K562 (cell line): ENCODE measurements at regions not wholly inside any gene's neighbourhood (a gene's known extent, or its start where the extent isn't known, plus 50 kb on each side); places are given as distances from the start of the nearest gene placed in this dataset.

Experiments
- ATAC-seq: fragments of 200-7000 bp; cut with Tn5 transposase; 3 replicates; pipeline ENCODE4 v1.9.1; 2020; ENCODE audit warnings: moderate library complexity
- BruUV-seq: library from RNA; stranded (reverse); fragments of 400-500 nt; replicated peaks from 2 replicates; lab custom pipeline; 2021; lab: Mats Ljungman, UMichigan
- CTCF ChIA-PET: fragments of 300-600 bp; formaldehyde crosslinking; extraction: SDS; loops from one replicate; lab custom pipeline; 2021; ENCODE audit warnings: low intra/inter-chr PET ratio; lab: Yijun Ruan, JAX
- POLR2A ChIA-PET: fragments of 300-600, 350-650 bp; sonication (Branson Sonifier 250); formaldehyde crosslinking; extraction: SDS; loops from one replicate; lab custom pipeline; 2021; ENCODE audit warnings: antibody characterized with exemption, inconsistent platforms; lab: Yijun Ruan, JAX
- DNase-seq, 4 experiments: peaks; one replicate each; pipeline versions ENCODE4 v3.0.0 to v3.0.0-alpha.2; 2011 to 2018; ENCODE audit warnings: low spot score in 3 of 4, mixed read lengths in 3 of 4; ENCODE audit errors: extremely low read depth in 1 of 4
- FAIRE-seq: peaks from 2 replicates; lab custom pipeline; 2011; peaks lifted over from hg19 to GRCh38; lab: Jason Lieb, UNC
- H2AFZ ChIP-seq: 2 replicates; pipeline ENCODE4 v1.6.0; 2011; ENCODE audit warnings: low read depth, low read length, control low read depth, inconsistent platforms
- H3K27ac ChIP-seq: fragments of 200-600 bp; 3 replicates; pipeline ENCODE4 v1.8.0; 2011; ENCODE audit warnings: low read depth, mild to moderate bottlenecking, control low read depth, inconsistent platforms, low read length, moderate library complexity, mixed read lengths; ENCODE audit errors: extremely low read depth
- H3K27me3 ChIP-seq, 2 experiments: fragments of 300-600 bp in 1 of 2; 2 replicates in 1 of 2; 3 replicates in 1 of 2; pipeline versions ENCODE4 v1.6.0 to v1.8.0; 2011; ENCODE audit warnings: inconsistent platforms in 2 of 2, low read length in 2 of 2, mild to moderate bottlenecking in 1 of 2, mixed read lengths in 1 of 2, moderate library complexity in 1 of 2; ENCODE audit not compliant: control insufficient read depth in 2 of 2, insufficient read depth in 2 of 2
- H3K36me3 ChIP-seq: fragments of 300-600 bp; 3 replicates; pipeline ENCODE4 v1.8.0; 2011; ENCODE audit warnings: mild to moderate bottlenecking, low read length, inconsistent platforms; ENCODE audit not compliant: control insufficient read depth, insufficient read depth
- H3K4me1 ChIP-seq, 2 experiments: fragments of 200-600 bp in 1 of 2; replicated peaks in 1 of 2; 2 replicates in 1 of 2; 3 replicates in 1 of 2; pipeline versions ENCODE4 v1.5.1 to v1.8.0; 2011; ENCODE audit warnings: inconsistent platforms in 2 of 2, low read length in 2 of 2, mild to moderate bottlenecking in 1 of 2, mixed read lengths in 1 of 2, moderate library complexity in 1 of 2; ENCODE audit not compliant: control insufficient read depth in 2 of 2, insufficient read depth in 2 of 2
- H3K4me2 ChIP-seq: 2 replicates; pipeline ENCODE4 v1.6.1; 2011; ENCODE audit warnings: low read length, control low read depth, inconsistent platforms, mixed read lengths; ENCODE audit not compliant: insufficient read depth
- H3K4me3 ChIP-seq: fragments of 200-600 bp; sonication (generic), shearing (Covaris generic); 2 replicates; pipeline ENCODE4 v1.5.1; 2016; ENCODE audit warnings: control low read depth, inconsistent platforms
- H3K79me2 ChIP-seq: fragments of 200-600 bp; 3 replicates; pipeline ENCODE4 v1.8.0; 2011; ENCODE audit warnings: low read length, inconsistent platforms; ENCODE audit not compliant: control insufficient read depth, insufficient read depth
- H3K9ac ChIP-seq, 2 experiments: 2 replicates each; pipeline versions ENCODE4 v1.6.0 to v1.6.1; 2011; ENCODE audit warnings: low read depth in 2 of 2, low read length in 2 of 2, control low read depth in 1 of 2, inconsistent platforms in 1 of 2, mild to moderate bottlenecking in 1 of 2, mixed read lengths in 1 of 2; ENCODE audit not compliant: insufficient read depth in 1 of 2
- H3K9me1 ChIP-seq: one replicate; pipeline ENCODE4 v1.6.0; 2011; ENCODE audit warnings: inconsistent platforms, mild to moderate bottlenecking, low read length, moderate library complexity; ENCODE audit not compliant: control insufficient read depth, insufficient read depth
- H3K9me3 ChIP-seq: replicated peaks from 2 replicates; pipeline ENCODE4 v1.5.1; 2011; ENCODE audit warnings: low read depth, low read length, inconsistent platforms; ENCODE audit not compliant: control insufficient read depth, insufficient read depth
- H4K20me1 ChIP-seq: replicated peaks from 2 replicates; pipeline ENCODE4 v1.6.1; 2011; ENCODE audit warnings: low read length, inconsistent platforms, mixed read lengths; ENCODE audit not compliant: control insufficient read depth, insufficient read depth
- ARID1B ChIP-seq: fragments of 450-650 bp; IDR thresholded peaks from 2 replicates; pipeline ENCODE4 v1.6.1; 2016; ENCODE audit warnings: antibody characterized with exemption, mild to moderate bottlenecking, inconsistent platforms
- CCAR2 ChIP-seq: fragments of 200-400 bp; formaldehyde crosslinking; IDR thresholded peaks from 2 replicates; pipeline ENCODE4 v1.6.1; 2017; ENCODE audit warnings: mild to moderate bottlenecking, low read depth, low read length
- CREBBP ChIP-seq: IDR thresholded peaks from one replicate; pipeline ENCODE4 v1.6.1; 2012; ENCODE audit warnings: low read depth, mild to moderate bottlenecking, control low read depth, inconsistent platforms, low read length
- HDGF ChIP-seq: fragments of 450-650 bp; IDR thresholded peaks from 2 replicates; pipeline ENCODE4 v1.6.1; 2016
- JUN ChIP-seq, 2 experiments: sonication (generic) in 1 of 2; formaldehyde crosslinking in 1 of 2; IDR thresholded peaks; 2 replicates each; pipeline versions ENCODE4 v1.6.1 to v1.8.0; 2012 to 2022; ENCODE audit warnings: borderline replicate concordance in 2 of 2, mild to moderate bottlenecking in 2 of 2, improper control_type of control experiment in 1 of 2, low read depth in 1 of 2, low read length in 1 of 2, missing genetic modification reagents in 1 of 2
- KHSRP ChIP-seq: fragments of 450-650 bp; IDR thresholded peaks from 2 replicates; pipeline ENCODE4 v1.6.1; 2017
- NCOA1 ChIP-seq: fragments of 450-650 bp; IDR thresholded peaks from 2 replicates; pipeline ENCODE4 v1.6.1; 2016; ENCODE audit warnings: low read depth
- NONO ChIP-seq, 2 experiments: fragments of 200-400 bp in 1 of 2; fragments of 450-650 bp in 1 of 2; formaldehyde crosslinking in 1 of 2; IDR thresholded peaks; 2 replicates each; pipeline ENCODE4 v1.6.1; 2017; ENCODE audit warnings: low read depth in 2 of 2, mild to moderate bottlenecking in 2 of 2, moderate library complexity in 2 of 2, low read length in 1 of 2
- PCBP1 ChIP-seq: fragments of 200-400 bp; formaldehyde crosslinking; IDR thresholded peaks from 2 replicates; pipeline ENCODE4 v1.6.1; 2018; ENCODE audit warnings: mild to moderate bottlenecking, low read depth, low read length; ENCODE audit not compliant: poor library complexity, severe bottlenecking
- RBM17 ChIP-seq: fragments of 200-400 bp; formaldehyde crosslinking; IDR thresholded peaks from 2 replicates; pipeline ENCODE4 v1.6.1; 2017; ENCODE audit warnings: low read depth, mild to moderate bottlenecking, low read length, borderline replicate concordance
- U2AF1 ChIP-seq: fragments of 200-400 bp; formaldehyde crosslinking; optimal IDR thresholded peaks from 2 replicates; pipeline ENCODE3; 2017; ENCODE audit warnings: mild to moderate bottlenecking, low read depth, low read length, moderate library complexity
- ZNF717 ChIP-seq: fragments of 250-450 bp; sonication (Bioruptor Pico); IDR thresholded peaks from 2 replicates; pipeline ENCODE4 v1.5.0; 2021
- WGBS: fragments of 100-300 bp; shearing (Covaris generic); methylation state at CpG from one replicate; pipeline ENCODE4 v1.1.6; 2016; ENCODE audit warnings: low coverage, mixed read lengths; ENCODE audit not compliant: insufficient coverage; ENCODE audit errors: missing lambda C conversion rate; 5-methylcytosine and 5-hydroxymethylcytosine counted together
- in situ Hi-C: fragments of 300-500 bp; cut with MboI; formaldehyde crosslinking; loops from 4 replicates; pipeline ENCODE4 v1.15.0; 2018; ENCODE audit warnings: inconsistent platforms, mixed read lengths
- intact Hi-C: fragments of 100-400 bp; cut with micrococcal nuclease; formaldehyde crosslinking; loops from 2 replicates; pipeline ENCODE4 v1.14.2; 2022
- TF ChIP-seq, protein P1 (sequence below): fragments of 450-650 bp; IDR thresholded peaks from 2 replicates; pipeline ENCODE4 v1.6.1; 2017; ENCODE audit warnings: mild to moderate bottlenecking, moderate library complexity
- TF ChIP-seq, protein P2 (sequence below): sonication (generic); formaldehyde crosslinking; IDR thresholded peaks from 2 replicates; pipeline ENCODE4 v1.8.0; 2022; ENCODE audit warnings: mild to moderate bottlenecking, low read depth, missing genetic modification reagents
- TF ChIP-seq, protein P3 (sequence below): sonication (generic); formaldehyde crosslinking; IDR thresholded peaks from 2 replicates; pipeline ENCODE4 v1.5.0; 2020; ENCODE audit warnings: missing genetic modification reagents

DNA sequence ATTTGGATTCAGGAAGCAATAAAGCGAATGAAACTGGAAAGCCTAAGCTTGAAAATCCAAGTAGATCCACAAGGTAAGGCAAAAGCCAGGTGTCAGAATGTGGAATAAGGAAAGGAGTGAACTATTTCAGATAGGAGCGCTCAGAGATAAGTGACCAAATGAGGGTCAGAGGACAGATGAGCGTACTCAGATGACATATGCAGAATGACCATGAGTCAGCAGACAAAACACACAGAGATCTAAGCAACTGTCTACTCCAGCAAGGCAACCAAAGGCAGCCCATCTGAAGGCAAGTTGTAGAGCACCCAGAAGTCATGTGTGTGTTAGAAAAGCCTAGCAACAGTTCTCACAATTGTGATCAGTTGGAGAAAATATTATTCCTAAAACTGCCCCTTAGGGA is 548.4 kb upstream of the FSHR start:
- CTCF ChIA-PET = no interaction called here
- intact Hi-C loops (no loop called here), in situ Hi-C loops (no loop called here)
- POLR2A ChIA-PET = no interaction called here
- H3K4me1 ChIP-seq = no peaks in the 10 kb centered on the region
- H3K9me3 ChIP-seq = no peaks in the 10 kb centered on the region; the same call in 1 of the 2 replicates
- H4K20me1 ChIP-seq = no peaks in the 10 kb centered on the region
- no peaks in the 10 kb centered on the region for H3K79me2 ChIP-seq
- WGBS = 6% methylated on average over 3 of the region's 3 CpGs
- no peak overlapping the region for H3K9ac ChIP-seq
- no peak overlapping the region for H2AFZ ChIP-seq
- ATAC-seq (no peak), DNase-seq (no peak), FAIRE-seq (no peak)
- H3K27me3 ChIP-seq = no peaks in the 10 kb centered on the region
- H3K4me3 ChIP-seq = no peak overlapping the region
- no peaks in the 10 kb centered on the region for H3K9me1 ChIP-seq
- no peak overlapping the region for H3K27ac ChIP-seq
- no peak for TF ChIP-seq CCAR2
- no peak for TF ChIP-seq ZNF717 (CRISPR knock-in tag)
- H3K36me3 ChIP-seq = no peaks in the 10 kb centered on the region
- no peak overlapping the region for H3K4me2 ChIP-seq
- BruUV-seq = no TSS peak

DNA sequence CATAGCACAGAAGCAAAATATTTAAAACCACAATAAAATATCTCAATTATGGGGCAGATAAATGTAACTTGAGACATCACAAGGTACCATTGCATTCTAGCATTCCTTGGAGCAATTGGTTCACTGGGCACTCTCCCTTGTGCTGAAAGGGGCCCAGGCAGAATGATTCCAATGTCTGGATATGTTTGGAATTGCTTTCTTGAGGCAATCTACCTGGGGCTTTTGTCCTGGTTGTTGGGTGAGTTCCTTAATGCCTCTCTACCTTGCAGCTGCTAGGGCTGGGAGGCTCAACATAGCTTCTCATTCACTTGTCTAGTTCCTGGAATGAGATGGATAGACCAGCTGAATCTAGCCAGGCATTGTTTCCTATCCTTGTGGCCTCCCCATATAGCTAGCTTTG is 539.6 kb upstream of the FSHR start:
- H3K4me3 ChIP-seq = no peak overlapping the region
- intact Hi-C loops (no loop called here), in situ Hi-C loops (no loop called here)
- H3K9me1 ChIP-seq = no peaks in the 10 kb centered on the region
- H3K27ac ChIP-seq = no peak overlapping the region
- H2AFZ ChIP-seq = no peak overlapping the region
- no peaks in the 10 kb centered on the region for H3K27me3 ChIP-seq
- ATAC-seq = no peak
- no TSS peak for BruUV-seq
- H4K20me1 ChIP-seq = no peaks in the 10 kb centered on the region
- no peak overlapping the region for H3K9ac ChIP-seq
- no peak overlapping the region for H3K4me2 ChIP-seq
- no peak for DNase-seq
- ChIA-PET POLR2A (no interaction called here), CTCF (no interaction called here)
- no peaks in the 10 kb centered on the region for H3K4me1 ChIP-seq
- FAIRE-seq = no peak
- no peaks in the 10 kb centered on the region for H3K9me3 ChIP-seq
- no peaks in the 10 kb centered on the region for H3K79me2 ChIP-seq
- no peaks in the 10 kb centered on the region for H3K36me3 ChIP-seq
- TF ChIP-seq HDGF = no peak
- TF ChIP-seq U2AF1 = no peak
- no peak for TF ChIP-seq JUN (IDR thresholded peaks at IDR 0.05; ENCODE audit: borderline replicate concordance, low read depth, low read length)
- TF ChIP-seq JUN (CRISPR knock-in tag; IDR thresholded peaks at IDR 0.05; ENCODE audit: borderline replicate concordance) = no peak
- TF ChIP-seq, protein P1, sequence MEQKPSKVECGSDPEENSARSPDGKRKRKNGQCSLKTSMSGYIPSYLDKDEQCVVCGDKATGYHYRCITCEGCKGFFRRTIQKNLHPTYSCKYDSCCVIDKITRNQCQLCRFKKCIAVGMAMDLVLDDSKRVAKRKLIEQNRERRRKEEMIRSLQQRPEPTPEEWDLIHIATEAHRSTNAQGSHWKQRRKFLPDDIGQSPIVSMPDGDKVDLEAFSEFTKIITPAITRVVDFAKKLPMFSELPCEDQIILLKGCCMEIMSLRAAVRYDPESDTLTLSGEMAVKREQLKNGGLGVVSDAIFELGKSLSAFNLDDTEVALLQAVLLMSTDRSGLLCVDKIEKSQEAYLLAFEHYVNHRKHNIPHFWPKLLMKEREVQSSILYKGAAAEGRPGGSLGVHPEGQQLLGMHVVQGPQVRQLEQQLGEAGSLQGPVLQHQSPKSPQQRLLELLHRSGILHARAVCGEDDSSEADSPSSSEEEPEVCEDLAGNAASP = no peak
- TF ChIP-seq, protein P2, sequence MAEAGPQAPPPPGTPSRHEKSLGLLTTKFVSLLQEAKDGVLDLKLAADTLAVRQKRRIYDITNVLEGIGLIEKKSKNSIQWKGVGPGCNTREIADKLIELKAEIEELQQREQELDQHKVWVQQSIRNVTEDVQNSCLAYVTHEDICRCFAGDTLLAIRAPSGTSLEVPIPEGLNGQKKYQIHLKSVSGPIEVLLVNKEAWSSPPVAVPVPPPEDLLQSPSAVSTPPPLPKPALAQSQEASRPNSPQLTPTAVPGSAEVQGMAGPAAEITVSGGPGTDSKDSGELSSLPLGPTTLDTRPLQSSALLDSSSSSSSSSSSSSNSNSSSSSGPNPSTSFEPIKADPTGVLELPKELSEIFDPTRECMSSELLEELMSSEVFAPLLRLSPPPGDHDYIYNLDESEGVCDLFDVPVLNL = no peak
- no peak for TF ChIP-seq NCOA1
- TF ChIP-seq ARID1B = no peak
- TF ChIP-seq PCBP1 = no peak
- no peak for TF ChIP-seq KHSRP
- TF ChIP-seq RBM17 = no peak
- TF ChIP-seq NONO (IDR thresholded peaks at IDR 0.05; ENCODE audit: low read depth in 2 of 2, low read length in 1 of 2) = no peak
- no peak for TF ChIP-seq CREBBP
- TF ChIP-seq, protein P3, sequence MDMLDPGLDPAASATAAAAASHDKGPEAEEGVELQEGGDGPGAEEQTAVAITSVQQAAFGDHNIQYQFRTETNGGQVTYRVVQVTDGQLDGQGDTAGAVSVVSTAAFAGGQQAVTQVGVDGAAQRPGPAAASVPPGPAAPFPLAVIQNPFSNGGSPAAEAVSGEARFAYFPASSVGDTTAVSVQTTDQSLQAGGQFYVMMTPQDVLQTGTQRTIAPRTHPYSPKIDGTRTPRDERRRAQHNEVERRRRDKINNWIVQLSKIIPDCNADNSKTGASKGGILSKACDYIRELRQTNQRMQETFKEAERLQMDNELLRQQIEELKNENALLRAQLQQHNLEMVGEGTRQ (CRISPR knock-in tag) = no peak
